Esophagus (tissue), 2 donors: ENCODE measurements at regions not wholly inside any gene's neighbourhood (a gene's known extent, or its start where the extent isn't known, plus 50 kb on each side); places are given as distances from the start of the nearest gene placed in this dataset.
A peak's percentile ranks its signal among the peaks of the same experiment; 100 is the strongest.
"Not testable (repeated sequence)": the region's sequence is repeated elsewhere in the genome, so short reads cannot be mapped to it uniquely, and the experiment has no call there.

Experiments used
- H3K27ac ChIP-seq, 2 donors: one replicate each; pipeline ENCODE4 v1.5.1; 2013; ENCODE audit warnings: low read depth in 2 of 2, mild to moderate bottlenecking in 2 of 2, inconsistent platforms in 1 of 2, low read length in 1 of 2, moderate library complexity in 1 of 2
- H3K27me3 ChIP-seq, 2 donors: one replicate each; pipeline ENCODE4 v1.6.1; 2013; ENCODE audit warnings: low read length in 2 of 2, control low read depth in 1 of 2, mild to moderate bottlenecking in 1 of 2; ENCODE audit not compliant: insufficient read depth in 2 of 2, control insufficient read depth in 1 of 2
- H3K36me3 ChIP-seq, 2 donors: one replicate each; pipeline ENCODE4 v1.6.1; 2013; ENCODE audit warnings: low read length in 1 of 2; ENCODE audit not compliant: control insufficient read depth in 2 of 2, insufficient read depth in 2 of 2
- H3K4me1 ChIP-seq, 2 donors: one replicate each; pipeline ENCODE4 v1.6.1; 2013; ENCODE audit warnings: low read length in 1 of 2; ENCODE audit not compliant: control insufficient read depth in 2 of 2, insufficient read depth in 2 of 2
- H3K4me3 ChIP-seq, 2 donors: one replicate each; pipeline ENCODE4 v1.5.1; 2013; ENCODE audit warnings: low read length in 2 of 2, mild to moderate bottlenecking in 2 of 2, low read depth in 1 of 2, moderate library complexity in 1 of 2
- H3K9me3 ChIP-seq, 2 donors: one replicate each; pipeline ENCODE4 v1.6.1; 2013; ENCODE audit warnings: mild to moderate bottlenecking in 2 of 2, low read depth in 1 of 2, low read length in 1 of 2, moderate library complexity in 1 of 2; ENCODE audit not compliant: control insufficient read depth in 2 of 2, insufficient read depth in 1 of 2
- WGBS, 2 donors: extraction: QIAGEN DNeasy Blood & Tissue Kit; methylation state at CpG; one replicate each; pipeline ENCODE4 v1.1.7; 2013; 5-methylcytosine and 5-hydroxymethylcytosine counted together
- donor health status: healthy with polysubstance abuse.
- donor health status: Bipolar disorder and iron deficiency.

DNA sequence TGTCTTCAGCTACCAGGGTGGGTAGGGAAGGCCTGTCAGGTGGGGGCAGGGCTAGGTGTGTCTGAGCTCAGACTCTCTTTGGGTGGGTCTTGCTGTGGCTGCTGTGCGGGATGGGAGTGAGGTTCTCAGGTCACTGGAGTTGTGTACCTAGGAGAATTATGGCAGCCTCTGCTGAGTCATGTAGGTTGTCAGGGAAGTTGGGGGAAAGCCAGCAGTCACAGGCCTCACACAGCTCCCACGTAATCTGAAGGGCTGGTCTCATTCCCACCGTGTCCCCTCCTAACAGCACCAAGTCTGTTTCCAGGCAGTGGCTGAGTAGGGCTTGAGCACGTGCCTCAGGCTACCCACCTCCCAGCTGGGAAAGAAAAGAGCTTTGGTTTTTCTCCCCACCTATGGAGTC is 67.0 kb downstream of the CHCHD4 start:
- Histone ChIP-seq H3K27me3 (no peaks in the 10 kb centered on the region), H3K27ac (peak overlapping the region; percentile 17 to 71), H3K4me1 (peaks cover 5% of the 10 kb centered on the region in 2 donors), H3K4me3 (no peak overlapping the region), H3K36me3 (no peaks in the 10 kb centered on the region), H3K9me3 (no peaks in the 10 kb centered on the region)
- WGBS, 2 donors = 46 to 63% methylated on average over 4 of the region's 4 CpGs

DNA sequence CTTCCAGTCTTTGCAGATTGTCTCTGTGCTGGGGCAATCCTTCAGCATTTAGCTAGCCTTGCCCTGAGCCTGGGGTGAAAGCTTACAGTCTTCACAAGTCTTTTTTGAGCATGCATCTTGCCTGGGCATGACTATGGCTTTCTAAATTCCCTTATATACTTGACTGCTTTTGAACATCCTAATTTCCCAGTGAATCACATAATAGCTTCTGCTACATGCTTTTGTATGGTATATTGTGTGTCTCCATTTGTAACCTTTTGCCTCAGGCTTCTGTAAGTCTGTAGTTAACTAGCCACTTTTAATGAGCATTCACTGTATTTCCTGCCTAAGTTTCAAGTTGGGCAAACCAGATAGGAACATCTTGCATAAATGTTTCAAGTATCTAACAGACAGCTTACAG is 76.8 kb downstream of the CHCHD4 start:
- Histone ChIP-seq H3K27ac (peak overlapping the region in 1 of 2 donors; percentile 6), H3K9me3 (no peaks in the 10 kb centered on the region), H3K27me3 (no peaks in the 10 kb centered on the region), H3K36me3 (no peaks in the 10 kb centered on the region), H3K4me1 (peaks cover 2 to 4% of the 10 kb centered on the region in 2 donors), H3K4me3 (no peak overlapping the region)

DNA sequence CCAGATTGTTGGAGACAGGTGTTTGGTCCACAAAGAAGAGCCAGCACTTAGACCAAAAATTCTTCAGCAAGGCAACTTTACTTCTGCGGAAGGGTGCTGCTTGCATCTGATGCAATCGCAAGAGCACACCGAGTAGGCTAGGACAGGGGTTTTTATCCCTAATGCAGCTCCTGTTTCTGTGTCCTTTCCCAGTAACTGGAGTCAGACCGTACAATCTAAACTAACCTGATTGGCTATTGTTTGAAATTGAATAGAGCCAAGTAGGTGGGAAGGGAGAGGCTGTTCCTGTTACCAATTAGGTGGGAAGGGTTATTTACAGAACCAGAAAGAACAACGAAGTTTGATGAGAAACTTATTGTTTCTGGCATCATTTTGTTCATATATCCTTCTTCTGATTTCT is 77.6 kb downstream of the CHCHD4 start:
- H3K27me3 ChIP-seq = no peaks in the 10 kb centered on the region
- no peaks in the 10 kb centered on the region for H3K9me3 ChIP-seq
- H3K4me3 ChIP-seq = peak overlapping the region; percentile 2 to 17
- H3K36me3 ChIP-seq = no peaks in the 10 kb centered on the region
- 47 to 49% methylated on average over 5 of the region's 5 CpGs for WGBS, 2 donors
- H3K4me1 ChIP-seq = peaks cover 2 to 4% of the 10 kb centered on the region in 2 donors
- peak overlapping the region in 1 of 2 donors; percentile 61 for H3K27ac ChIP-seq

DNA sequence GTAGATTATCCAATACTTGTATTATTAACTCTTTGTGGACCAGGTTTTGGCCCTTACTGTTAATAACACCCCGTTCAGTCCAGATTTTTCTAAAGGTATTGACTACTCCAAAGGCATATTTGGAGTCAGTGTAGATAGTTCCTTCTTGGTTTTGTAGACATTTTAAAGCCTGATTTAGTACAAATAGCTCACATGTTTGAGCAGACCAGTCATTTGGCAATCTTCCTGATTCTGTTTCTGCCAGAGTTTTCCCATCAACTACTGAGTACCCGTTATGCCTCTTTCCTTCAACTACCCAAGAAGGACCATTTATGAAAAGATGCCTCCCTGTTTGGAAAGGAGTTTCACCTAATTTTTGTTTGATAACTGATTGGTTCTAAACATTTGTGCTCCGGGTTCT is 82.0 kb downstream of the CHCHD4 start:
- no peaks in the 10 kb centered on the region for H3K27me3 ChIP-seq
- no peaks in the 10 kb centered on the region for H3K36me3 ChIP-seq
- no peak overlapping the region for H3K27ac ChIP-seq
- 49 to 53% methylated on average over 3 of the region's 3 CpGs for WGBS, 2 donors
- peaks cover 0 to 2% of the 10 kb centered on the region in 2 donors for H3K4me1 ChIP-seq
- H3K9me3 ChIP-seq = no peaks in the 10 kb centered on the region
- no peak overlapping the region for H3K4me3 ChIP-seq

DNA sequence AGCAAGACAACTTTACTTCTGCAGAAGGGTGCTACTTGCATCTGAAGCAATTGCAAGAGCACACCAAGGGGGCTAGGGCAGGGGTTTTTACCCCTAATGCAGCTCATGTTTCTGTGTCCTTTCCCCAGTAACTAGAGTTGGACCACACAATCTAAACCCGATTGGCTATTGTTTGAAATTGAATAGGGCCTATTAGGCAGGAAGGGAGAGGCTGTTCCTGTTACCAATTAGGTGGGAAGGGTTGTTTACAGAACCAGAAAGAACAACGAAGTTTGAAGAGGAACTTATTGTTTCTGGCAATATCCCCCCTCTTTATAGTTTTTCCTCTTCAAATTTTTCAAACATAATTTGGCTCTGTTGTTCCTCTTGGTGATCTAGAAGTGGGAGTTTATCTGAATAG is 85.5 kb downstream of the CHCHD4 start:
- Histone ChIP-seq H3K9me3 (peaks cover 5% of the 10 kb centered on the region in 2 donors), H3K27ac (no peak overlapping the region), H3K36me3 (peaks cover 0 to 10% of the 10 kb centered on the region in 2 donors), H3K4me1 (no peaks in the 10 kb centered on the region), H3K27me3 (no peaks in the 10 kb centered on the region), H3K4me3 (no peak overlapping the region)
- 39 to 44% methylated on average over 2 of the region's 2 CpGs for WGBS, 2 donors

DNA sequence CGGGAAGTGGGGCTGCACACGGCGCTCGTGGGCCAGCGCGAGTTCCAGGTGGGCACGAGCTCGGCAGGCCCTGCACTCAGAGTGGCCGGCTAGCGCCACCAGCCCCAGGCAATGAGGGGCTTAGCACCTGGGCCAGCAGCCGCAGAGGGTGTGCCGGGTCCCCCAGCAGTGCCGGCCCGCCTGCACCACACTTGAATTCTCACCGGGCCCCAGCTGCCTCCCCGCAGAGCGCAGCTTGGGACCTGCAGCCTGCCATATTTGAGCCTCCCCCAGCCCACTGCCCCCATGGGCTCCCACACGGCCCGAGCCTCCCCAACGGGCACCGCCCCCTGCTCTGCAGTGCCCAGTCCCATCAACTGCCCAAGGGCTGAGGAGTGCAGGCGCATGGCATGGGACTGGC is 87.5 kb downstream of the CHCHD4 start:
- peaks cover 0 to 10% of the 10 kb centered on the region in 2 donors for H3K36me3 ChIP-seq
- no peaks in the 10 kb centered on the region for H3K27me3 ChIP-seq
- H3K4me1 ChIP-seq = no peaks in the 10 kb centered on the region
- peaks cover 5% of the 10 kb centered on the region in 2 donors for H3K9me3 ChIP-seq
- H3K4me3 ChIP-seq = no peak overlapping the region
- no peak overlapping the region for H3K27ac ChIP-seq
- 95 to 96% methylated on average over 15 to 22 of the region's 22 CpGs for WGBS, 2 donors

DNA sequence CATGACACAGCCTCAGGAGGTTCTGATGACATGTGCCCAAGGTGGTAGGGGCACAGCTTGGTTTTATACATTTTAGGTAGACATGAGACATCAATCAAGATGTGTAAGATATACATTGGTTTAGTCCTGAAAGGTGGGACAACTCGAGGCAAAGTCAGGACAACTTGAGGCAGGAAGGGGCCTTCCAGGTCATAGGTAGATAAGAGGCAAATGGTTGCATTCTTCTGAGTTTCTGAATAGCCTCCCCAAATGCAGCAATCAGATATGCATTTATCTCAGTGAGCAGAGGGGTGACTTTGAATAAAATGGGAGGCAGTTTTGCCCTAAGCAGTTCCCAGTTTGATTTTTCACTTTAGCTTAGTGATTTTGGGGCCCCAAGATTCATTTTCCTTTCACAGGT is 91.6 kb downstream of the CHCHD4 start:
- H3K9me3 ChIP-seq = peaks cover 5% of the 10 kb centered on the region in 2 donors
- 50 to 65% methylated on average over 1 of the region's 1 CpG for WGBS, 2 donors
- H3K36me3 ChIP-seq = peaks cover 0 to 10% of the 10 kb centered on the region in 2 donors
- no peaks in the 10 kb centered on the region for H3K4me1 ChIP-seq
- no peaks in the 10 kb centered on the region for H3K27me3 ChIP-seq
- H3K27ac ChIP-seq = no peak overlapping the region
- H3K4me3 ChIP-seq = no peak overlapping the region

DNA sequence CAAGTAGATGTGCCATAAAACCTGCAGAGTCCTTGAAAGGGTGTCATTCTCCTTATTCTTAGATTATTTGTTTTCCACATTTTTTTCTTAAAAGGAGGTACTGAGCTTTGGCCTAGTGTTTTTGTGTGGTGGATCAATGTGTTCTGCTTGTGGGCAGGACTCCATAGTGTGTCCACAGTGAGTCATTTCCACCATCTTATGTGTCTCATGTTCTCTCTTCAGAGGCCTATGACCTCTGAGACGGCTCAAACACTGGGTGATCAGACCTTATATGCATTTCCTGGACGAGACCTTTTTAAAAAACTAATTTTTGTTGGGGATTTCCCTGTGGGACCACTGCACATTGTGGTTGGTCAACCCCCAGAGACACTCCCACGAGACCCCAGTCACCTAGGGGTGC is 93.4 kb downstream of the CHCHD4 start:
- Histone ChIP-seq H3K36me3 (peaks cover 0 to 4% of the 10 kb centered on the region in 2 donors), H3K4me3 (no peak overlapping the region), H3K27me3 (no peaks in the 10 kb centered on the region), H3K4me1 (no peaks in the 10 kb centered on the region), H3K9me3 (no peaks in the 10 kb centered on the region), H3K27ac (no peak overlapping the region)
- 64 to 73% methylated on average over 3 of the region's 3 CpGs for WGBS, 2 donors

DNA sequence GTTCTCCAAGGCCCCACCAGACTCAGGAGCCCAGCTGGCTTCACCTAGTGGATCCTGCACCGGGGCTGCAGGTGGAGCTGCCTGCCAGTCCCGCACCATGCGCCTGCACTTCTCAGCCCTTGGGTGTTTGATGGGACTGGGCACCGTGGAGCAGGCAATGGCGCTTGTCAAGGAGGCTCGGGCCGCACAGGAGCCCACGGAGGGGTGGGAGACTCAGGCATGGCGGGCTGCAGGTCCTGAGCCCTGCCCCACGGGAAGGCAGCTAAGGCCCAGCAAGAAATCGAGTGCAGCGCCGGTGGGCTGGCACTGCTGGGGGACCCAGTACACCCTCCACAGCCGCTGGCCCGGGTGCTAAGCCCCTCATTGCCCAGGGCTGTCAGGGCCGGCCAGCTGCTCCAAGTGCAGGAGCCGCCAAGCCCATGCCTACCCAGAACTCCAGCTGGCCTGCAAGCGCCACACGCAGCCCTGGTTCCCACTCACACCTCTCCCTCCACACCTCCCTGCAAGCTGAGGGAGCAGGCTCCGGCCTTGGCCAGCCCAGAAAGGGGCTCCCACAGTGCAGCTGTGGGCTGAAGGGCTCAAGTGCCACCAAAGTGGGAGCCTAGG is 95.2 kb downstream of the CHCHD4 start:
- H3K27me3 ChIP-seq, H3K4me1 ChIP-seq, H3K36me3 ChIP-seq, H3K9me3 ChIP-seq, H3K27ac ChIP-seq, H3K4me3 ChIP-seq: not testable (repeated sequence)
- 93 to 95% methylated on average over 20 of the region's 20 CpGs for WGBS, 2 donors

DNA sequence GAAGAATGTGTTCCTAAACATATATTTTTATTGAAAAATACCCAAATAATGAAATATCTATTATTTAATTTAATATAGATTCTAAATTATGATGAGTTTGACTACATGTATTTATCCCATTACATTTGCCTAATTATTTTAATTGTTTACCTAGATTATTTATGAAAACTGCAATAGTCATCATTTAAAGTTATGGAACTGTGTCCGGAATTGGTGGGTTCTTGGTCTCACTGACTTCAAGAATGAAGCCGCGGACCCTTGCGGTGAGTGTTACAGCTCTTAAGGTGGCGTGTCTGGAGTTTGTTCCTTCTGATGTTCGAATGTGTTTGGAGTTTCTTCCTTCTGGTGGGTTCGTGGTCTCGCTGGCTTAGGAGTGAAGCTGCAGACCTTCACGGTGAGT is 96.5 kb downstream of the CHCHD4 start:
- 95 to 98% methylated on average over 6 to 9 of the region's 9 CpGs for WGBS, 2 donors
- H3K27me3 ChIP-seq, H3K4me1 ChIP-seq, H3K9me3 ChIP-seq, H3K27ac ChIP-seq, H3K36me3 ChIP-seq, H3K4me3 ChIP-seq: not testable (repeated sequence)
